Keratinocyte (primary cell): ENCODE measurements at regions not wholly inside any gene's neighbourhood (a gene's known extent, or its start where the extent isn't known, plus 50 kb on each side); places are given as distances from the start of the nearest gene placed in this dataset.

Source experiments
- DNase-seq: peaks from one replicate; pipeline ENCODE4 v3.0.0-alpha.2; 2011; ENCODE audit warnings: low read depth, missing footprints, low spot score
- FAIRE-seq: peaks from 2 replicates; lab custom pipeline; 2011; peaks lifted over from hg19 to GRCh38; lab: Jason Lieb, UNC
- H2AFZ ChIP-seq: 2 replicates; pipeline ENCODE4 v1.6.0; 2012; ENCODE audit warnings: low read length, control low read depth, inconsistent platforms; ENCODE audit not compliant: control insufficient read depth
- H3K27ac ChIP-seq: 2 replicates; pipeline ENCODE4 v1.5.1; 2011; ENCODE audit warnings: low read length; ENCODE audit not compliant: control insufficient read depth, insufficient read depth
- H3K27me3 ChIP-seq: 3 replicates; pipeline ENCODE4 v1.6.0; 2011; ENCODE audit warnings: low read length; ENCODE audit not compliant: control insufficient read depth, insufficient read depth; ENCODE audit errors: extremely low read depth
- H3K36me3 ChIP-seq, 2 experiments: 2 replicates in 1 of 2; 3 replicates in 1 of 2; pipeline ENCODE4 v1.5.1; 2011; ENCODE audit warnings: low read length in 2 of 2, mild to moderate bottlenecking in 1 of 2; ENCODE audit not compliant: control insufficient read depth in 2 of 2, insufficient read depth in 2 of 2; ENCODE audit errors: extremely low read depth in 1 of 2
- H3K4me1 ChIP-seq: 3 replicates; pipeline ENCODE4 v1.5.1; 2011; ENCODE audit warnings: low read length; ENCODE audit not compliant: control insufficient read depth, insufficient read depth; ENCODE audit errors: extremely low read depth
- H3K4me2 ChIP-seq: 3 replicates; pipeline ENCODE4 v1.6.0; 2011; ENCODE audit warnings: low read depth, low read length; ENCODE audit not compliant: control insufficient read depth, insufficient read depth; ENCODE audit errors: extremely low read depth
- H3K4me3 ChIP-seq, 3 experiments: fragments of 200-600 bp in 1 of 3; sonication (generic) in 1 of 3; 2 replicates in 2 of 3; 3 replicates in 1 of 3; pipeline ENCODE4 v1.5.1; 2011 to 2016; ENCODE audit warnings: low read length in 3 of 3, mild to moderate bottlenecking in 3 of 3, control low read depth in 2 of 3, inconsistent platforms in 1 of 3, low read depth in 1 of 3, mixed read lengths in 1 of 3, mixed run types in 1 of 3, moderate library complexity in 1 of 3; ENCODE audit not compliant: control insufficient read depth in 2 of 3, insufficient read depth in 2 of 3; ENCODE audit errors: extremely low read depth in 1 of 3
- H3K79me2 ChIP-seq: 2 replicates; pipeline ENCODE4 v1.6.0; 2012; ENCODE audit warnings: low read length; ENCODE audit not compliant: control insufficient read depth, insufficient read depth
- H3K9ac ChIP-seq: 3 replicates; pipeline ENCODE4 v1.6.0; 2011; ENCODE audit warnings: low read length; ENCODE audit not compliant: control insufficient read depth, insufficient read depth; ENCODE audit errors: extremely low read depth
- H3K9me1 ChIP-seq: 3 replicates; pipeline ENCODE4 v1.6.0; 2011; ENCODE audit warnings: low read length; ENCODE audit not compliant: control insufficient read depth, insufficient read depth; ENCODE audit errors: extremely low read depth
- H3K9me3 ChIP-seq: 2 replicates; pipeline ENCODE4 v1.5.1; 2012; ENCODE audit warnings: low read depth, low read length; ENCODE audit not compliant: control insufficient read depth
- H4K20me1 ChIP-seq: 3 replicates; pipeline ENCODE4 v1.6.0; 2011; ENCODE audit warnings: low read length; ENCODE audit not compliant: control insufficient read depth, insufficient read depth; ENCODE audit errors: extremely low read depth
- CTCF ChIP-seq, 3 experiments: IDR thresholded peaks in 1 of 3; conservative IDR thresholded peaks in 1 of 3; optimal IDR thresholded peaks in 1 of 3; 2 replicates in 2 of 3; 3 replicates in 1 of 3; pipeline versions ENCODE3 to v1.5.1; 2011; ENCODE audit warnings: low read length in 3 of 3, mild to moderate bottlenecking in 3 of 3, moderate library complexity in 2 of 3, control low read depth in 1 of 3, inconsistent platforms in 1 of 3; ENCODE audit not compliant: insufficient read depth in 2 of 3; ENCODE audit errors: extremely low read depth in 1 of 3
- EZH2 ChIP-seq: IDR thresholded peaks from one replicate; pipeline ENCODE4 v1.6.1; 2012; ENCODE audit warnings: inconsistent platforms, mild to moderate bottlenecking, low read length, moderate library complexity
- dilution Hi-C: fragments of 300-500 bp; cut with MboI; formaldehyde crosslinking; loops from one replicate; pipeline ENCODE4 v1.7.0; 2020; ENCODE audit warnings: low sequenced_read_pairs; ENCODE audit not compliant: extremely low pct_ligation_motif_present

DNA sequence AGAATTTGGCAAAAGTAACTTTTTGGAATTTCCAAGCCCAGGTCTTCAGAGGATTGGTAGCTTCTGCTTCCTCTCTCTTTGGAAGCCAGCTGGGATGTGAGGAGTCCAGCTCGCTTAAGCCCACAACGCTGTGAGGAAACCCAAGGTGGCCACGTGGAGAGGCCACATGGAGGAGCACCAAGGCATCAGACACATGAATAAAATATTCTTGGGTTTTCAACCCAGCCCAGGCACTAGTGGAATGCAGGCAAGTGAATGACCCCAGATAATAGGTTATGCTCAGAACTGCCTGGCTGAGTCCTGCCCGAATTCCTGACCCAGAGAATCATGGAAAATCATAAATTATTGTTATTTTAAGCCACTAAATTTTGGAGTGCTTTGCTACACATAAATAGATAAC is 119.7 kb upstream of the PARP11 start:
- Histone ChIP-seq H3K9ac (no peak overlapping the region), H3K9me1 (no peaks in the 10 kb centered on the region), H3K4me1 (peaks cover 7% of the 10 kb centered on the region), H3K4me2 (no peak overlapping the region), H3K9me3 (no peaks in the 10 kb centered on the region), H3K27ac (no peak overlapping the region), H3K27me3 (peaks cover 13% of the 10 kb centered on the region), H3K4me3 (no peak overlapping the region), H4K20me1 (no peaks in the 10 kb centered on the region), H2AFZ (no peak overlapping the region), H3K36me3 (no peaks in the 10 kb centered on the region), H3K79me2 (no peaks in the 10 kb centered on the region)
- TF ChIP-seq EZH2 (no peak), CTCF (optimal IDR thresholded peaks at IDR 0.05 in 1 of 3, IDR thresholded peaks at IDR 0.05 in 1 of 3, conservative IDR thresholded peaks at IDR 0.05 in 1 of 3; ENCODE audit: extremely low read depth in 1 of 3, insufficient read depth in 2 of 3, low read length in 3 of 3) (no peak)
- DNase-seq (no peak), FAIRE-seq (no peak)
- dilution Hi-C loops = no loop called here

DNA sequence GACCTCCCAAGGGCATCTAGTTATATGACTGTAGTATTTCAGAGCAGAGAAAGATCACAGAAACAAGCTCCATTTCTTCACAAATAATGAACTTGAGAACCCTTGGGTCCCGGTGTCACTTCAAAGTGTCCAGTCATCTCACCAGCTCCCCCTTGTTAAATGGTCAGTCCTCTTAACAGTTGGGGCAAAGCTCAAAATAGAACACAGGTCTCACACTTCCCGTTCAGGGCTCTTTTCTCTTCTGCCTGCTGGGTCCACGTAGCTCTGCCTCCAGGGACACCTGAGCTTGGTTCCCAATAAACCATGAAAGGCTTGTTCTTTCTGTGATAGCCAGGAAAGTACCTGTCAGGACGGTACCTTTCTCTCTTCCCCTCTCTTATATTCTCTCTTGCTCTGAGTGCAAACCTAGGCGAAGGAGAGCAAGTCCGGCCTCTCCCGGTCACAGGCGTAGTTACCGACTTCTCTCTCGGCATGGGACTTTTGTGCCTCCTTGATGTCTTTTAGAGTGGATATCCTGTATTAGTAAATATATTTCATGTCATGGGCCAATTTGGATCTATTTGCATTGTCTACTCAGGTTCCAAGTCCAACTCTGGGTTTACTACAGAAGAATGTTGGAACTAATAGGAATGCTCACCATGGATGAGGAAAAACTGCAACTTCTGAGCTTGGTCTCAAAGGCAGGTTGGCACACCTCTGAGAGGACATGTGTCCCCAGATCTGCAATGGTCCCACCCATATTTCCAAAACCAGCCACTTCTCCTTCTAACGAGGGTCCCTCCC is 118.8 kb upstream of the PARP11 start:
- Histone ChIP-seq H3K9me3 (no peaks in the 10 kb centered on the region), H4K20me1 (no peaks in the 10 kb centered on the region), H3K4me3 (no peak overlapping the region), H3K9me1 (no peaks in the 10 kb centered on the region), H3K9ac (no peak overlapping the region), H3K27ac (no peak overlapping the region), H3K4me1 (peaks cover 7% of the 10 kb centered on the region), H3K27me3 (peaks cover 13% of the 10 kb centered on the region), H3K36me3 (no peaks in the 10 kb centered on the region), H3K4me2 (no peak overlapping the region), H2AFZ (no peak overlapping the region), H3K79me2 (no peaks in the 10 kb centered on the region)
- dilution Hi-C loops = no loop called here
- FAIRE-seq = no peak
- TF ChIP-seq CTCF (optimal IDR thresholded peaks at IDR 0.05 in 1 of 3, IDR thresholded peaks at IDR 0.05 in 1 of 3, conservative IDR thresholded peaks at IDR 0.05 in 1 of 3; ENCODE audit: extremely low read depth in 1 of 3, insufficient read depth in 2 of 3, low read length in 3 of 3) (no peak), EZH2 (no peak)
- DNase-seq = no peak
